ENCODE measurements at regions not wholly inside any gene's neighbourhood (a gene's known extent, or its start where the extent isn't known, plus 50 kb on each side); places are given as distances from the start of the nearest gene placed in this dataset.

DNA sequence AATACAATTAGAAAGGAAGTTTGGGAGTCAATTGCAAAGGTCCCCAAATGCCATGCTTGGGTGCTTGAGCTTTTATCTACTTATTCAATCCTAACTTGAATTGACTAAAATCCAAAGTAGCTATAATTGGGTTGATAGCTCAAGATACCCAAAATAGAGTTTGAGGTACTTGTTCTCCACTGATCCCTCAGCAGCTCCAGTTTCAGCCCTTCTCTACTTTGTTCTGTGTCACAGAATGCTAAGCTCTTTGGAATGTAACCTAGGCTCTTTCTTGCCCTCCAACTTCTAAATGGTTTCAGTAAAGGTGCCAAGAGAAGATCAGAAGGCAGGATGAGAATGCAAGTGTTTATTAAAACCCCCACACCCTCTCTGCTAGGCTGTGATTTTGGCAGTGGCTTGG is 251.4 kb upstream of the CLEC14A start:
- no peak for DNase-seq (ENCODE audit: low spot score)

DNA sequence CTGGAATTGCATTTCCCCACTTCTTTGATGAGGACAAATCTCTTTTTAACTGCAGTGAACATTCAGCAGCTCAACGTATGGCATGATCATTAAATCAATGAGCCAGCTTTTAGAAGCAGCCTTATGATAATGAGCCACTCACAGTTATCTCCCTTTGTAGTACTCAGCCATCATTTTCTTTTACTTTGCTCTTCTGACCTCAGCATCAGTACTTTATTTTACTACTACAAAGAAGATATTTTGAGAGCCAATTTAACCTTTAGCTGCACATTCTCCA is 250.0 kb upstream of the CLEC14A start:
- DNase-seq (ENCODE audit: low spot score) = no peak

DNA sequence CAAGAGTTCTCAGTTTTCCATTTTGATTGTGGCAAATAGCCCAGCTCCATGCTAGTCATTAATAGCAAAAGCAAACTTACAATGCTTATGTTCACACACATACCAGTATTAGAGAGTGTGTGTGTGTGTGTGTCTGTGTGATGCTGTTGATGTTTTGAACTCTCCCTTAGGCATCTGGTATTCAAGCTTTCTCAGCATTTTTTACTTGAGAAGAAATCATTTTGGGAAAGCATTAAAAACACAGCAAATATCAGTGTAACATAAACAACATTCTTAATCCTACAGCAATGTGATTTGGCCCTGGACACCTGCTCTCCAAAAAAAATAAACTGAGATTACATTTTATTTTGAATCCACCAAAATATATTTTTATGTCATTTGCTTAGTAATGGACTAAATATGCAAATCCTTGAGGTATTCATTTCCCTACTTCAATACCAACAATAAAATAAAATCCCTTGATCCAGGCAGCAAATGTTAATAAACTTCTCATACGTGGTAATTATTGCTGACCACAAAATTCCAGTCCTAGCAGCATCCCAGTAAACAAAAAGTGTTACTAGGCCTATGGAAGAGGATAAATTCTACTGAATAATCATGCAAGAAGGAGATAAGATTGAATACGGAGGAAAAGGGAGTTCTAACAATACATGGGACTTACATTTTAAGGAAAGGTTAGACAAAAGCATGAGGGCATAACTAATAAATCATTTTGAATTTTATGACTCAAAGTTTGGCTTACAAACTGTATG is 249.5 kb upstream of the CLEC14A start:
- peak; percentile 4 for DNase-seq (ENCODE audit: low spot score)

DNA sequence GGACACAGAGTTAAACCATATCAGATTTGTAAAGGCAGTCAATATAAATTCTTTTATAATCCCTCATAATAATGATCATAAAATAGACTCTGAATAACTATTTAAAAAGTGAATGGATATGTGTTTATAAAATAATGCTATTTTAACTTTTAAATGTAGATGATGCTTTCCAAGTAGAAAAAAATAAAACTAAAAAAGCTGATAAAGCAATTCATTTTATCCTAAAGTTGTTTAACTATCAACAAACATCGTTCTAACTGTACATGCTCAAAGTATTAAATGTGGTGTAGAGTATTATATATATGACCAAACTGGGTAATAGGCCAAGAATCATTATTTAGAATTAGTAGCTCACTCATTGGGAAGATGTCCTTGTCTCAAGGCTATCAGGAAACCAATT is 248.3 kb upstream of the CLEC14A start:
- no peak for DNase-seq (ENCODE audit: low spot score)

DNA sequence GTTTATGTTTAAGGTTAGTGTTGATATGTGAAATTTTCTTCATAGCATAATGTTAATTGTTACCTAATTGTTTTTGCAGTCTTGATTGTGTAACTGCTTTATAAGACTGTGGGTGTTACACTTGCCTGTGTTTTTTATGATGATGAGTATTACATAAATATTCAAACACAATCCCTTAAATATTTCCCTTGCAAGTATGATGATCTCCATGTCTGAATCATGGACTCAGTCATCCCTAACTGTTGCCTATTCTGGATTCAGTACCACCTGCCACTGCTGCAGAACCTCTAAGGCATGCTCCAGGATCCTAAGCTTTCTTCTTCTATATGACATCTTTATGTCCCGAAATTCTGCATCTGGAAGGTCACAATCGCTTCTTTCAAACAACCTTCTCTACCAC is 246.3 kb upstream of the CLEC14A start:
- DNase-seq (ENCODE audit: low spot score) = no peak

DNA sequence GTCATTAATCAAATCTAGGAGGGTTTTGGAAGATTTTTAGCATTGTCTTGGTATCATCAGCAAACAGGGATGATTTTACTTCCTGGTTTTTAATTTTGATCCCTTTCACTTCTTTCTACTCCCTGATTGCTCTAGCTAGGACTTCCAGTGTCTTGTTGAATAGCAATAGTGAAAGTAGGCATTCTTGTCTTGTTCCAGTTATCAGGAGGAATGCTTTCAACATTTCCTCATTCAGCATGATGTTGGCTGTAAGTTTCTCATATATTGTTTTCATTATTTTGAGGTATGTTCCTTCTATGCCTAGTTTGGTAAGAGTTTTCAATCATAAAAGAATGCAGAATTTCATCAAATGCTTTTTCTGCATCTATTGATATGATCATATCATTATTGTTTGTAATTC is 244.2 kb upstream of the CLEC14A start:
- DNase-seq (ENCODE audit: low spot score) = no peak

DNA sequence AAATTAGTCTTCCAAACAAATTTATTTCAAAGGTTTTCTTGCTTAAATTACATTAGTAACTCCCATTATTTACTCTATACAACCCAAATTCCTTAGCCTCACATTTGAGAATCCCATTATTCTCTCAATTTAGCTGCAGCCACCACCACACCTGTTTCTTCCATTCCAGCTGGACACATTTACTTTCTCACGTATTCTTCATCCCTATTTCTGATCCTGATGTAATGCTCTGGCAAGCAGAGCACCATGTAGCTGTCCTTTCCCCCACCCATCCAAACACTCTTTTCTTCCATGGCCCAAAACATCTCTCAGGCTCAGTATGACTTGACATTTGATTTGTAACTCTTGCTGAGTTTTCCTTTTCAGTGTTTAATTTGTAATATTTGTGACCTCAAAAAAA is 240.2 kb upstream of the CLEC14A start:
- DNase-seq (ENCODE audit: low spot score) = no peak

DNA sequence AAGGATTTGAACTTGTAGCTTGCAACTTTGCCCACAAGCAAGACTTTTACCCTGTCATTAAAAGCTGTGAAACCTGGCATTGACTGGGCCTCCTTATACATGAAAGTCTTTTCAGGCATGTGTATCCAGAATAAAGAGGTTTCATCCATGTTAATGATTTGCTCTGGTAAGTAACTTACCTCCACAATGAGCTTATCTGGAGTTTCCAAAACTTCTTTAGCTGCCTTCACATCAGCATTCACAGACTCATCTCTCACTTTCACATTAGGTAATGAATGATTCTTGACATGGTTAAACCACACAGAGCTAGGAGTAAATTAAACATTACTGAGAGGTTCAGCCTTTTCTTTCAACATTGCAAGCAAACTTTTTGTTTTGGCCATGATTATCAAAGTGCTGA is 234.4 kb upstream of the CLEC14A start:
- DNase-seq (ENCODE audit: low spot score) = no peak

DNA sequence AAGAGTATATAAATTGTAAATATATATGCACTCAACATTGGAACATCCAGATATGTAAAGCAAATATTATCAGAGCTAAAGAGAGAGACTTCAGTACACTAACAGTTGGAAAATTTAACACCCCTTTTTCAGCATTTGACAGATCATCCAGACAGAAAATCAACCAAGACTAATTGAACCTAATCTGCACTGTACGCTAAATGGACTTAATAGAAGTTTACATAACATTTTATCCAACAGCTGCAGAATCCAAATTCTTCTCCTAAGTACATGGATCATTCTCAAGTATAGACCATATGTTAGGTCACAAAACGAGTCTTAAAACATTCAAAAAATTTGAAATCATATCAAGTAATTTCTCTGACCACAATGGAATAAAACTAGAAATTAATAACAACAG is 229.1 kb upstream of the CLEC14A start:
- DNase-seq (ENCODE audit: low spot score) = no peak

DNA sequence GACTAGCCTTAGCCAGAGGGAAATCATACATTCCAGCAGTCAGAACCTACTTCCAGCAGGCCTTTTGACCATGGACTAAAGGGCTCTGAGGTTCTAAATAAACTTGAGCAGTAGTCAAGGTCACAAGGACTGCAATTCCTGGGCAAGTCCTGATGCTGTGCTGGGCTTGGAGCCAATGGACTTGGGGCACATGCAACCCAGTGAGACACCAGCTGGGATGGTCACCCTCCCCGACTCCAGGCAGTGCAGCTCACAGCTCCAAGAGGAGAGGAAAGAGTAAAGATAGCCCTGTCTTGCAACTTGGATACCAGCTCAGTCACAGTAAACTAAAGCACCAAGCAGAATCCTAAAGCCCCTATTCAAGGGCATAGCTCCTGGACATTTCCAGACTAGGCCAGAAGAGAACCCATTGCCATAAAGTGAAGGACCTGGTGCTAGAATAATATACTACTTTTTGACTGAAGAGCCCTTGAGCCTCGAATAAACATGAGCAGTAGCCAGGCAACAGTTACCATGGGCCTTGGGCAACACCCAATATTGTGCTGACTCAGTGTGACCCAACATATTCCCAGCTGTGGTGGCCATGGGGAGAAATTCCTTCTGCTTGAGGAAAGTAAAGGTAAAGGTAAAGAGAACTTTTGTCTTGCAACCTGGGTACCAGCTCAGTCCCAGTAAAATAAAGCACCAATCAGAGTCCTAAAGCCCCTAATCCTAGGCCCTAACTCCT is 226.2 kb upstream of the CLEC14A start:
- DNase-seq (ENCODE audit: low spot score) = no peak

DNA sequence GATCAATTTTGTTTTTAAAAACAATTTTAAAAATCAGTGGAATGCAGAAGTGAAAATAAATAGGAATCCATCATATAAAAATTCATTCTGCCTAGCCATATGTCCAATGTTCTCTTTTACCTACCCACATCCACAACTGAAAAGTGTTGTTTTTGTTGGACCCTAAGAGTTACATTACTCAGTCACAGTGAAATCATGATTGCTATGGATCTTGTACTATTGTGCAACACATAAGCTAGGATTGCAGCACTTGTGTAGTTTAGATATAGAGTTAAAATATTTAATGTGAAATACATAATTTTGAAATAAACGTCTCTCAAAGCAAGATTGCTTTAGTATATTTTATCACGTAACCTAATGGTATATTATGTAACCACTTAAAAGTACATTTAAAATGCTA is 213.3 kb upstream of the CLEC14A start:
- DNase-seq (ENCODE audit: low spot score) = no peak

DNA sequence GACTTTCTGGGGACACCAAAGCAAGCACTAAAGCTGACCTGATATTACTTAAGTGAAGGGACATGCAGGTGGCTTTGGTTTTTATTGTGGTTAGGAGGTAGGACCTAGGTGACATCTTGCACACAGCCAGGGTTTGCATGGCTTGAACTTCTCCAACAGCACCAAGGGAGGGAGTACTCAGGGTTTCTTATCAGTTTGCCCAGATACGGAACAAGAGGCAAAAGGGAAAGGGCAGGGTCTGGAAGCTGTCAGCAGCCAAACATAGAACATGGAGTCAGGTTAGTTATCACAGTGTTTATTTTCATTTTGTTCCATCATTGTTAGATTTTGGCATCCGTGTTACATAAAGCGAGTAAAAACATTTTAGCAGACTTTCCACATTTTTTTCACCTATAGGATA is 186.3 kb upstream of the CLEC14A start:
- DNase-seq (ENCODE audit: low spot score) = no peak

DNA sequence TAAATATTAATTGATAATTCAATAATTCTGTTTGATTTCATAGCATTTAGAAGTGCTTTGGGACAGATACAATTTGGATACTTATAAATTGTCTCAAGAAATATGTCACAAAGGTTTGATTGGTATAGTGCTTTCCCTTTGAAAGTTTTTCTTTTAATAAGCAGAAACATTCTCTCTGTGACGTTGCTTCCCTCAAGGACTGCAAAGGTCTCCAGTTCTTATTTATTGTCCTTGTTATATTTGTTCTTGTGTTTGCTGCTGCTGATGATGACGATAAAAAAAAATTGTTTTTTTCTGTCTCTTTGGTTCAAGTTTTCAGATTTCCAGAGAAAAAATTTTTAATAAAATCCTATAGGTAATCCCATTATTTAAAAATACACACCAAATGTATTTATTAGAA is 176.3 kb upstream of the CLEC14A start:
- no peak for DNase-seq (ENCODE audit: low spot score)

DNA sequence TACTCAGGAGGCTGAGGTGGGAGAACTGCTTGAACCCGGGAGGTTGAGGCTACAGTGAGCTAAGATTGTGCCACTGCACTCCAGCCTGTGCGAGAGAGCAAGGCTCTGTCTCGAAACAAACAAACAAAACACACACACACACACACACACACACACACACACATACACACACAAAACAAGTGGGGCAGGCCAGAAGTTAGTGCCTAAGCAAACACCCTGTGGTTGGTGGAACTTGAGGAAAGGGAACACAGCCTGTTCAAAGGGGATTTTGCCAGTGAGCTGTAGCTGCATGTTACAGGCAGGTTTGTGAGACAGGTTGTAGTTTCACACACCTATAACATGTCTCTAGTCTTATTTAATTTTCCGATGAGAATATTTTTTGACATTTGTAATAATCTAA is 175.3 kb upstream of the CLEC14A start:
- no peak for DNase-seq (ENCODE audit: low spot score)

DNA sequence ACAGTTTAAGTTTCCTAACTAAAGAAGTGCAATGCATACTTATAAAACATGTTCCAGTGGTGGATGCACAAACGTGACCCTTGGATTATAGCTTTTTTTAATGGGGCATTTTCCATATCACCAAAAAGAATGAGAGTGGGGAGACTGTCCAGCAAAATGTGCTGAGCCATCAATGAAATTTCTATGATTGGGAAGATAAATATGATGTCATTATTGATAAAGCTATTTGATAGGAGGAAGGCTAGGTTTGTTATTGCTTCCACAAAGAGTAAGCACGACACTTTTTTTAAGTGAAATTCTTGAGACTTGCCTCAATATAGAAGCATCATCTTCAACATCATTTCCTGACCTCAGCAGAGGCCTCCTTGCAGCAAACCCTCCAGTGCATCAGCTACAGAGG is 174.6 kb upstream of the CLEC14A start:
- no peak for DNase-seq (ENCODE audit: low spot score)

DNA sequence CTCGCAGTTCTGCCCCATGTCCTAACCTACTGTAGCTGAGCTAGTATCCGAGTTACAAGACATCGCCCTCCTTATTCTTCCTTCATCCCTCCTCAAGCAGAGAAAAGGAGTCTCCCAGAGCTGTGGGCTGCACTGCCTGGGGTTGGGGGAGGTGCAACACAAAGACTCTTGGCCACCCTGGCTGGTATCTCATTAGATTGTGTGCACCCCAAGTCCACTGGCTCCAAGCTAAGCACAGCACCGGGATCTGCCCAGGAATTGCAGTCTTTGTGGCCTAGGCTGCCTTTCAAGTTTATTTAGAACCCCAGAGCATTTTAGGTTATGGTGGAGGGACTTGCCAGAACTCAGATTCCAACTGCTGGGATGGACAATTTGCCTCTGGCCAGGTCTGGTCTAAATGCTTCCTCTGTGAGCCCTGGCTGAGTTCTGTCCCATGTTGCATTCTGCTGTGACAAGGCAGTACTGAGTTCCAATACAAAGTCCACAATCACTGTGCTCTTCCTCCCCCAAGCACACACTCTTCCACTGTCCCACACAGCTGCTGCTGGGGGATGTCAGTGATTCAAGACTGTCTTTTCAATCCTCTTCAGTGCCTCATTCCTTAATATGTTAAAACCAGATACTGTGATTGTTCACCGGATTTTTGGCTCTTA is 169.6 kb upstream of the CLEC14A start:
- DNase-seq (ENCODE audit: low spot score) = no peak

DNA sequence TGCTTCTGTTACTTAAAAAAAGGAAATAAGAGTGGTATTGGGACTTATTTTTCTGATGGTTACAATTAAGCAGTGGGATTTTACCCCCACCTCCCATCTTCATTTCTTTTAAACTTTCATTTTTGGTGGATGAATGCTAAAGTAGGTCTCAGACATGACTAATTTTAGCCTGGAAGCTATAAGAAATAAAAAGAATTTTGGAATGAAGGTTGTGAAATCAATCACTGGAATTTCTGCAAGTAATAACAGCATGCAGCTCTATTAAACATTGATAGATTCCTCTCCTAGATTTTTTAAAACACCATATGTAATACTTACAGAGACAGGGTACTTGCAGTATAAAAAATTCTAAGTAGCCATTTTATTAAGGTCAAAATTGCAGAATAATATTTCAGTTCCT is 164.2 kb upstream of the CLEC14A start:
- no peak for DNase-seq (ENCODE audit: low spot score)

DNA sequence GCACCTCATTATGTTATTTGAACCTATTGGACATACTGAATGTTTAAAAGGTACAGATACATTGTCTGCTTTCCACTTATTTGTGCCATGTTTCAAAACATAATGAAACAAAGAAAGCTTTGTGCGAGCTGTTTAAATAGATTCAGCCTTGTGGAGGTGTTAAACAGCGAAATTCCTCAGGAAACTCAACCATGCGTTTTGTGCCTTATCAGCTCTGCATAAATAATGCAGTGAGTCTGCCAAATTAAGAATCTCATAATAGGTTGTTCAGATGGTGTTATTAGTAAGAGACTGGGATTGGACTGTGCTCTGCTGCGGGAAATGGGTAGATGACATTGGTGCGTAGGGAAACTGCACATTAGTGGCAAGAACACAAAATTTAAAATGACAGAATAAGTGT is 163.7 kb upstream of the CLEC14A start:
- DNase-seq (ENCODE audit: low spot score) = no peak

DNA sequence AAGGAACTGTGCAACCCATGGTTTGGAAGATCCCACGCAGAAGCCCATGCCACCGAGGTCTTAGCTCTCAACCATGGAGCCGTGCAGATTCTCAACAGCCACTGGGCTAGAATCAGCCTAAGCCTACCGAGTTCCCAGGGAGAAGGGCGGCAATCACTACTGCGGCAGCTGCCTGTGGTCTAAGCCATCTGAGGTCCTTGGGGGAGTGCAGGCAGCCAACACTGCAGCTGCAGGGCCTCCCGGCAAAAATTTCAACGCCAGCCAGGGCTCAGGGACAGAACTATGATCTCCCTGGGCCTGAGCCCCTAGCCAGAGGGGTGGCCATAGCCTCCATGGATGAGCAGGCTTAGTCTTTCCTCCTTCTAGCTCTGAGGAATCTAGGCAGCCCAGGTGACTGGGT is 156.8 kb upstream of the CLEC14A start:
- no peak for DNase-seq (ENCODE audit: low spot score)

DNA sequence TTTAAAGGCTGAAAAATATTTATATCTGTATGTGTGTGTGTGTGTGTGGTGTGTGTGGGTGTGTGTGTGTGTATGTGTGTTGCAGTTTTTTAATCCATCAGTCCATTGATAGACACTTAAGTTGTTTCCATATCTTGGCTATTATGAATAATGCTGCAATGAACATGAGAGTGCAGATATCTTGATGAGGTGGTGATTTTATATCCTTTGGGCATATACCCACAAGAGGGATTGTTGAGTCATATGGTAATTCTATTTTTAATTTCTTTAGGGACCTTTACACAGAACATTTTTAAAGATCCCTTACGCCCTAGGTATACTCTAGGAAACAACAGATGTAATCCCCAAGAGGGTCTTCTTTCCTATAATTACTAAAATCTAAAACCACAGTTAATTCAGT is 154.5 kb upstream of the CLEC14A start:
- DNase-seq (ENCODE audit: low spot score) = no peak

DNA sequence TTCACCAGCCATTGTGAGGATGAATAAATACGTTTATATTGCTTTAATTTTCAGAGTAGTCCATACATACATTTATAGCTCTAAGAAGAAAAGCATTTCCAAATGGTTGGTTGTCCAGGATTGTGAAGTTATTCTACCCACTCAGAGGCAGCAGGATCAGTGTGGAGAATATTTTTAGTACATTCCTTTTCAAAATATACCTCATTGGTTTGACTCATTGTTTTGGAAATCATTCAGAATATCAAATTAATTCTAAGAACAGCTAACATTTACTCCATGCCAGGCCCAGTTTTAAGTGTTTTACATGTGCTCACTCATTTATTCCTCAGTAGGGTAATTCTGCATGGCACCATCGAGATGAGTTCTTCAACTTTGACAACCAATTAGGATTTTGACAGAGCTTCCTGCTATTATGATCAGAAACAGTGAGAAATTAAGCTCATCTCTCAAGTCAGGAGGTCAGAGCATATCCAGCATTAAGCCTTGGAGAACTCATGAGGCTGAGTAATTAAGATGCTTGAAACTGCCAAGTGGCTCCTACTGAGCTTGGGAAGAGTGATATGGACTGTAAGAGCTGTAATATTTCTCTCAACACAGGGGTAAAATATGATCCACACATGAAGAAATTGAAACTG is 153.3 kb upstream of the CLEC14A start:
- no peak for DNase-seq (ENCODE audit: low spot score)

DNA sequence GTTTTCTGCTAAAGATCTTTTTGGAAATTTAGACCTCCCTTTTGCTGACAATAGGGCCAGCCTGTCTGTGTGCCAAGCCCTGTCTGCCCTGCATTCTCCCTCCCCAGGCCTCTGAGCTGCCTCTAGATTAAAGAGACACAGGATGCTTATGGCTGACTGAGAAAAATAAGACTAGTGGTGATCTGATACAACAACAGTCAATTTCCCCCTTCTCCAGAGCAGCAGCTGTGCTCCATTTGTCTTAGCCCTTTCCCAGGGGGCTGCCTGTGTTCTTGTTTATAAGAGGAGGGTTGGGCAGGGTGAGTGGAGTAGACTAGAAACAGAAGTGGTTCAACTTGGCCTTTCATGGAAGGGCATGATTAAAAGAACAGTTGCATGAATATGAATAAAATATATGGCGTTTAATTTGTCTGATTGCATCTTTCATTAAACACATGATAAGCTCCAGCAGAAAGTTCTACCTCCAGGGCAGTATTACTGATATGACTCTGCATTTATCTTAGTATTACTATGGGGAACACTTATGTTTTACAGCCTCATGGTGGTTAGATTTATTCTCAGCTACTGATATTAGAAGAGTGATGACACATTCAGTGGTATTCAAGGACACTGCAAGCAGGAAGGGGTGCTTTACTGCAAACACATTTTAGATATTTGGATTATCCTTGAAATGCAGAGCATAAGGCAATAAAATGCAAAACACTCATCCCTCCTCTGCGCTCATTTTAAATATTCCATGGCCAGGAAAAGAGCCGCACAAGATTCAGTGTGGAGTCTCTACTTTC is 150.2 kb upstream of the CLEC14A start:
- no peak for DNase-seq (ENCODE audit: low spot score)

Data from SW480 (cell line).